H1 (cell line): ENCODE measurements at regions not wholly inside any gene's neighbourhood (a gene's known extent, or its start where the extent isn't known, plus 50 kb on each side); places are given as distances from the start of the nearest gene placed in this dataset.

Source experiments
- CTCF ChIA-PET: fragments of 300-600 bp; sonication (Branson Sonifier 250); formaldehyde crosslinking; loops from one replicate; lab custom pipeline; 2021; ENCODE audit not compliant: partially characterized antibody; lab: Charles Lee
- POLR2A ChIA-PET: fragments of 300-600 bp; sonication (Branson Sonifier 250); formaldehyde crosslinking; loops from one replicate; lab custom pipeline; 2021; ENCODE audit warnings: inconsistent platforms; ENCODE audit not compliant: partially characterized antibody; lab: Charles Lee
- DNase-seq, 2 experiments: peaks; one replicate each; pipeline versions ENCODE4 v3.0.0 to v3.0.0-alpha.2; 2010 to 2022; ENCODE audit warnings: low spot score in 2 of 2, low read depth in 1 of 2, mixed read lengths in 1 of 2
- FAIRE-seq: peaks from 2 replicates; lab custom pipeline; 2011; peaks lifted over from hg19 to GRCh38; lab: Jason Lieb, UNC
- H2AFZ ChIP-seq: 2 replicates; pipeline ENCODE4 v1.8.1; 2012; ENCODE audit warnings: low read length, inconsistent platforms
- H2AK5ac ChIP-seq: 2 replicates; pipeline ENCODE4 v1.6.1; 2013; ENCODE audit warnings: low read depth, low read length
- H2BK120ac ChIP-seq: replicated peaks from 2 replicates; pipeline ENCODE3; 2013; ENCODE audit warnings: low read depth, low read length, inconsistent platforms
- H2BK12ac ChIP-seq: 2 replicates; pipeline ENCODE4 v1.6.1; 2013; ENCODE audit warnings: low read depth, low read length
- H2BK15ac ChIP-seq: 2 replicates; pipeline ENCODE4 v1.6.1; 2013; ENCODE audit warnings: low read length
- H2BK20ac ChIP-seq: 2 replicates; pipeline ENCODE4 v1.6.1; 2013; ENCODE audit warnings: low read length
- H2BK5ac ChIP-seq: 2 replicates; pipeline ENCODE4 v1.6.1; 2013; ENCODE audit warnings: low read depth, low read length
- H3K14ac ChIP-seq: 2 replicates; pipeline ENCODE4 v1.6.1; 2013; ENCODE audit warnings: inconsistent platforms; ENCODE audit not compliant: insufficient read length
- H3K18ac ChIP-seq: 2 replicates; pipeline ENCODE4 v1.6.1; 2013; ENCODE audit warnings: low read length; ENCODE audit errors: extremely low read depth
- H3K23ac ChIP-seq: 2 replicates; pipeline ENCODE4 v1.6.1; 2013; ENCODE audit warnings: inconsistent platforms; ENCODE audit not compliant: insufficient read length
- H3K23me2 ChIP-seq: 2 replicates; pipeline ENCODE4 v1.6.1; 2013; ENCODE audit warnings: low read depth, low read length
- H3K27ac ChIP-seq: 2 replicates; pipeline ENCODE4 v1.6.1; 2011; ENCODE audit warnings: low read depth, low read length, inconsistent platforms
- H3K27me3 ChIP-seq, 4 experiments: replicated peaks in 1 of 4; 1 replicate in 1 of 4; 2 replicates in 3 of 4; pipeline versions ENCODE4 v1.6.1 to v1.8.1; 2011 to 2013; ENCODE audit warnings: low read length in 3 of 4, mild to moderate bottlenecking in 3 of 4, inconsistent platforms in 2 of 4, mixed read lengths in 2 of 4, moderate library complexity in 1 of 4; ENCODE audit not compliant: control insufficient read depth in 3 of 4, insufficient read depth in 3 of 4; ENCODE audit errors: extremely low read depth in 1 of 4
- H3K36me3 ChIP-seq, 4 experiments: 2 replicates each; pipeline versions ENCODE4 v1.6.1 to v1.8.1; 2011 to 2013; ENCODE audit warnings: mild to moderate bottlenecking in 4 of 4, low read length in 3 of 4, moderate library complexity in 2 of 4, control low read depth in 1 of 4, inconsistent platforms in 1 of 4; ENCODE audit not compliant: insufficient read depth in 4 of 4, control insufficient read depth in 2 of 4
- H3K4ac ChIP-seq: replicated peaks from 2 replicates; pipeline ENCODE3; 2013; ENCODE audit warnings: low read length, low read depth, mixed read lengths, inconsistent platforms; ENCODE audit not compliant: insufficient read length
- H3K4me1 ChIP-seq, 4 experiments: replicated peaks in 1 of 4; 1 replicate in 1 of 4; 2 replicates in 3 of 4; pipeline versions ENCODE4 v1.6.1 to v1.8.1; 2011 to 2013; ENCODE audit warnings: low read length in 3 of 4, inconsistent platforms in 2 of 4, mixed read lengths in 1 of 4; ENCODE audit not compliant: insufficient read depth in 4 of 4, control insufficient read depth in 3 of 4
- H3K4me2 ChIP-seq, 2 experiments: 2 replicates each; pipeline versions ENCODE4 v1.6.1 to v1.8.1; 2011 to 2013; ENCODE audit warnings: low read depth in 2 of 2, low read length in 2 of 2, control low read depth in 1 of 2, inconsistent platforms in 1 of 2, mild to moderate bottlenecking in 1 of 2; ENCODE audit not compliant: insufficient read depth in 1 of 2
- H3K4me3 ChIP-seq, 4 experiments: fragments of 200-600, 300-600 bp in 1 of 4; sonication (generic), shearing (Covaris generic), sonication (Bioruptor Twin) in 1 of 4; 2 replicates each; pipeline versions ENCODE4 v1.5.1 to v1.8.1; 2011 to 2016; ENCODE audit warnings: low read length in 4 of 4, low read depth in 3 of 4, control low read depth in 2 of 4, inconsistent platforms in 2 of 4, mild to moderate bottlenecking in 2 of 4, mixed read lengths in 1 of 4, moderate library complexity in 1 of 4; ENCODE audit not compliant: insufficient read depth in 2 of 4; ENCODE audit errors: extremely low read depth in 1 of 4
- H3K56ac ChIP-seq: replicated peaks from 2 replicates; pipeline ENCODE3; 2013; ENCODE audit warnings: low read depth, mild to moderate bottlenecking, mixed read lengths, low read length, inconsistent platforms; ENCODE audit not compliant: insufficient read length
- H3K79me1 ChIP-seq: 2 replicates; pipeline ENCODE4 v1.6.1; 2013; ENCODE audit warnings: low read depth, low read length, control low read depth
- H3K79me2 ChIP-seq, 2 experiments: 2 replicates each; pipeline versions ENCODE4 v1.6.1 to v1.8.1; 2012 to 2013; ENCODE audit warnings: low read length in 2 of 2, mild to moderate bottlenecking in 2 of 2, inconsistent platforms in 1 of 2; ENCODE audit not compliant: insufficient read depth in 2 of 2, control insufficient read depth in 1 of 2
- H3K9ac ChIP-seq, 4 experiments: replicated peaks in 1 of 4; 1 replicate in 1 of 4; 2 replicates in 3 of 4; pipeline versions ENCODE4 v1.6.1 to v1.8.1; 2011 to 2013; ENCODE audit warnings: low read depth in 3 of 4, low read length in 3 of 4, control low read depth in 2 of 4, mild to moderate bottlenecking in 2 of 4, moderate library complexity in 2 of 4, inconsistent platforms in 1 of 4; ENCODE audit errors: extremely low read depth in 1 of 4
- H3K9me3 ChIP-seq, 2 experiments: 2 replicates each; pipeline versions ENCODE4 v1.6.1 to v1.8.1; 2012 to 2013; ENCODE audit warnings: mild to moderate bottlenecking in 2 of 2, moderate library complexity in 2 of 2, control low read depth in 1 of 2, inconsistent platforms in 1 of 2, low read depth in 1 of 2, low read length in 1 of 2, mixed read lengths in 1 of 2; ENCODE audit not compliant: insufficient read depth in 2 of 2
- H4K20me1 ChIP-seq, 2 experiments: replicated peaks in 1 of 2; 2 replicates each; pipeline versions ENCODE3 to v1.8.1; 2011 to 2013; ENCODE audit warnings: inconsistent platforms in 2 of 2, low read length in 2 of 2, mild to moderate bottlenecking in 1 of 2; ENCODE audit not compliant: insufficient read depth in 2 of 2, control insufficient read depth in 1 of 2
- H4K5ac ChIP-seq: 2 replicates; pipeline ENCODE4 v1.6.1; 2013; ENCODE audit warnings: low read length, low read depth, mixed read lengths, inconsistent platforms; ENCODE audit not compliant: insufficient read length
- H4K8ac ChIP-seq: 2 replicates; pipeline ENCODE4 v1.8.0; 2013; ENCODE audit warnings: mild to moderate bottlenecking, moderate library complexity, low read length, inconsistent platforms; ENCODE audit not compliant: insufficient read depth; ENCODE audit errors: extremely low read depth
- H4K91ac ChIP-seq: replicated peaks from 2 replicates; pipeline ENCODE3; 2013; ENCODE audit warnings: low read length, mixed read lengths, inconsistent platforms; ENCODE audit not compliant: insufficient read length
- CEBPB ChIP-seq: IDR thresholded peaks from 2 replicates; pipeline ENCODE4 v1.6.1; 2012; ENCODE audit warnings: low read depth, low read length
- CHD2 ChIP-seq: IDR thresholded peaks from 2 replicates; pipeline ENCODE4 v1.6.1; 2012; ENCODE audit warnings: low read length, improper control_type of control experiment
- CTBP2 ChIP-seq: IDR thresholded peaks from 2 replicates; pipeline ENCODE4 v1.7.0; 2011; ENCODE audit warnings: borderline replicate concordance, mild to moderate bottlenecking, moderate library complexity, mixed read lengths, low read length; ENCODE audit not compliant: insufficient read depth, insufficient read length
- EZH2 ChIP-seq: fragments of 200-600 bp; sonication (generic); IDR thresholded peaks from 2 replicates; pipeline ENCODE4 v1.7.1; 2012; ENCODE audit warnings: low read depth, mild to moderate bottlenecking, moderate library complexity, low read length, inconsistent platforms; ENCODE audit not compliant: severe bottlenecking
- HDAC2 ChIP-seq, 2 experiments: fragments of 300-600 bp in 1 of 2; sonication (generic) in 1 of 2; IDR thresholded peaks; 2 replicates each; pipeline ENCODE4 v1.6.1; 2011 to 2012; ENCODE audit warnings: low read depth in 2 of 2, low read length in 2 of 2, mild to moderate bottlenecking in 2 of 2, moderate library complexity in 2 of 2, borderline replicate concordance in 1 of 2, inconsistent platforms in 1 of 2
- JUN ChIP-seq: IDR thresholded peaks from 2 replicates; pipeline ENCODE4 v1.6.1; 2011; ENCODE audit warnings: low read depth, mild to moderate bottlenecking, improper control_type of control experiment, low read length
- KDM1A ChIP-seq: fragments of 200-600, 300-600 bp; sonication (generic); IDR thresholded peaks from 2 replicates; pipeline ENCODE4 v1.7.1; 2016; ENCODE audit warnings: mild to moderate bottlenecking, low read length, borderline replicate concordance
- NANOG ChIP-seq: IDR thresholded peaks from 2 replicates; pipeline ENCODE4 v1.6.1; 2011; ENCODE audit warnings: low read length, low read depth, mild to moderate bottlenecking, inconsistent platforms; ENCODE audit not compliant: insufficient read depth, poor library complexity, severe bottlenecking
- RFX5 ChIP-seq: IDR thresholded peaks from 2 replicates; pipeline ENCODE4 v1.6.1; 2011; ENCODE audit warnings: low read depth, low read length, improper control_type of control experiment, borderline replicate concordance
- SAP30 ChIP-seq: fragments of 300-600 bp; sonication (generic); IDR thresholded peaks from 2 replicates; pipeline ENCODE4 v1.7.1; 2012; ENCODE audit warnings: low read length, moderate library complexity, mild to moderate bottlenecking, inconsistent platforms; ENCODE audit not compliant: insufficient read depth, insufficient replicate concordance
- SIN3A ChIP-seq, 2 experiments: IDR thresholded peaks in 1 of 2; conservative IDR thresholded peaks in 1 of 2; 2 replicates each; pipeline ENCODE4 v1.6.1; 2011 to 2012; ENCODE audit warnings: low read length in 2 of 2, improper control_type of control experiment in 1 of 2, low read depth in 1 of 2, mild to moderate bottlenecking in 1 of 2
- SP4 ChIP-seq: IDR thresholded peaks from 2 replicates; pipeline ENCODE4 v1.6.1; 2012; ENCODE audit warnings: low read length, inconsistent platforms
- TBP ChIP-seq: IDR thresholded peaks from 2 replicates; pipeline ENCODE4 v1.6.1; 2011; ENCODE audit warnings: low read depth, low read length, improper control_type of control experiment
- TCF12 ChIP-seq: IDR thresholded peaks from 2 replicates; pipeline ENCODE4 v1.6.1; 2011; ENCODE audit warnings: low read depth, mild to moderate bottlenecking, low read length
- ZNF274 ChIP-seq: IDR thresholded peaks from 2 replicates; pipeline ENCODE4 v1.7.0; 2012; ENCODE audit warnings: low read length, borderline replicate concordance; ENCODE audit errors: extremely low read depth
- WGBS, 2 experiments: shearing (Covaris generic) in 1 of 2; methylation state at CpG; one replicate each; pipeline versions ENCODE4 v1.1.6 to v1.1.7; 2013 to 2015; ENCODE audit warnings: low lambda C conversion rate in 2 of 2, mixed read lengths in 2 of 2, inconsistent platforms in 1 of 2, low coverage in 1 of 2, missing lambda C conversion rate in 1 of 2; ENCODE audit not compliant: insufficient replicate concordance in 2 of 2, insufficient coverage in 1 of 2, insufficient read length in 1 of 2; ENCODE audit errors: extremely low coverage in 1 of 2, missing lambda C conversion rate in 1 of 2; 5-methylcytosine and 5-hydroxymethylcytosine counted together

- Histone ChIP-seq H3K56ac (no peak overlapping the region), H2AK5ac (no peak overlapping the region), H3K9ac (no peak overlapping the region), H3K36me3 (no peaks in the 10 kb centered on the region), H2BK120ac (no peak overlapping the region), H2AFZ (no peak overlapping the region), H3K4me3 (no peak overlapping the region), H3K79me1 (no peaks in the 10 kb centered on the region), H3K79me2 (no peaks in the 10 kb centered on the region), H3K23ac (no peak overlapping the region), H2BK15ac (no peak overlapping the region), H4K8ac (no peak overlapping the region), H3K27ac (no peak overlapping the region), H2BK5ac (no peak overlapping the region), H3K4me2 (no peak overlapping the region), H3K23me2 (no peaks in the 10 kb centered on the region), H3K4ac (no peak overlapping the region), H3K14ac (no peak overlapping the region), H4K20me1 (no peaks in the 10 kb centered on the region), H3K4me1 (no peaks in the 10 kb centered on the region), H3K27me3 (no peaks in the 10 kb centered on the region), H4K5ac (no peak overlapping the region), H2BK12ac (no peak overlapping the region), H2BK20ac (no peak overlapping the region), H3K18ac (no peak overlapping the region), H3K9me3 (no peaks in the 10 kb centered on the region), H4K91ac (no peak overlapping the region)
- CTCF ChIA-PET: no interaction called here
- DNase-seq: no peak
- no peak for TF ChIP-seq HDAC2 (IDR thresholded peaks at IDR 0.05; ENCODE audit: borderline replicate concordance in 1 of 2, low read depth in 2 of 2, low read length in 2 of 2)
- no peak for TF ChIP-seq TCF12
- no peak for TF ChIP-seq SP4
- no peak for TF ChIP-seq TBP
- TF ChIP-seq SIN3A (conservative IDR thresholded peaks at IDR 0.05 in 1 of 2, IDR thresholded peaks at IDR 0.05 in 1 of 2; ENCODE audit: low read depth in 1 of 2, low read length in 2 of 2): no peak
- no peak for TF ChIP-seq CTBP2
- no peak for TF ChIP-seq ZNF274
- TF ChIP-seq JUN: no peak
- no peak for TF ChIP-seq CHD2
- no peak for TF ChIP-seq KDM1A
- no peak for TF ChIP-seq EZH2
- TF ChIP-seq RFX5: no peak
- no peak for TF ChIP-seq CEBPB
- no peak for TF ChIP-seq NANOG
- no peak for TF ChIP-seq SAP30
- FAIRE-seq: no peak
- WGBS, 2 experiments: 77% methylated on average over 8 of the region's 8 CpGs; no CpG with 5 or more reads in 1 of the 2 experiments
- POLR2A ChIA-PET: no interaction called here
These were observed 133.0 kb downstream of the ETS2 start for GRCh38 chr21:38938769-38939168.
